HCT116 (cell line): ENCODE measurements at regions not wholly inside any gene's neighbourhood (a gene's known extent, or its start where the extent isn't known, plus 50 kb on each side); places are given as distances from the start of the nearest gene placed in this dataset.
A peak's percentile ranks its signal among the peaks of the same experiment; 100 is the strongest.

ENCODE experiments used
- ATAC-seq: fragments of 200-7000 bp; cut with Tn5 transposase; 2 replicates; pipeline ENCODE4 v1.9.1; 2020; ENCODE audit warnings: mild to moderate bottlenecking, moderate library complexity
- BruUV-seq: library from RNA; stranded (reverse); fragments of 400-500 nt; replicated peaks from 2 replicates; lab custom pipeline; 2021; lab: Mats Ljungman, UMichigan
- CTCF ChIA-PET: fragments of 300-600 bp; sonication (Branson Sonifier 250); formaldehyde crosslinking; loops from one replicate; lab custom pipeline; 2021; ENCODE audit warnings: antibody characterized with exemption; lab: Charles Lee
- POLR2A ChIA-PET: fragments of 300-600, 350-600 bp; sonication (Branson Sonifier 250); formaldehyde crosslinking; loops from one replicate; lab custom pipeline; 2021; ENCODE audit warnings: antibody characterized with exemption; lab: Charles Lee
- RAD21 ChIA-PET, 2 experiments: fragments of 300-600 bp; sonication (Branson Sonifier 250); formaldehyde crosslinking; loops; one replicate each; lab custom pipeline; 2023; ENCODE audit warnings: low total read pairs in 2 of 2; ENCODE audit not compliant: uncharacterized antibody in 2 of 2, unreplicated experiment in 2 of 2, low non-redundant PET in 1 of 2; lab: Charles Lee
- DNase-seq: peaks from one replicate; pipeline ENCODE4 v3.0.0-alpha.2; 2010; ENCODE audit warnings: low read depth, low spot score
- H2AFZ ChIP-seq: fragments of 200-600 bp; shearing (Covaris generic), sonication (generic); 2 replicates; pipeline ENCODE4 v1.6.1; 2017; ENCODE audit warnings: low read depth, mixed run types, mixed read lengths, antibody characterized with exemption, low read length; ENCODE audit not compliant: poor library complexity, severe bottlenecking
- H3K27ac ChIP-seq: 2 replicates; pipeline ENCODE4 v1.5.1; 2012; ENCODE audit warnings: low read depth, low read length
- H3K27me3 ChIP-seq: fragments of 200-600 bp; sonication (generic); 2 replicates; pipeline ENCODE4 v1.6.1; 2016; ENCODE audit warnings: mixed run types, low read length, mixed read lengths; ENCODE audit not compliant: insufficient read depth
- H3K36me3 ChIP-seq, 2 experiments: fragments of 200-500 bp in 1 of 2; fragments of 200-600 bp in 1 of 2; sonication (Bioruptor generic) in 1 of 2; sonication (generic) in 1 of 2; 2 replicates each; pipeline versions ENCODE4 v1.5.1 to v1.6.1; 2014 to 2016; ENCODE audit warnings: low read length in 2 of 2, inconsistent platforms in 1 of 2, mixed read lengths in 1 of 2, mixed run types in 1 of 2; ENCODE audit not compliant: insufficient read depth in 2 of 2, control insufficient read depth in 1 of 2
- H3K4me1 ChIP-seq, 2 experiments: fragments of 200-600 bp in 1 of 2; sonication (generic) in 1 of 2; 2 replicates each; pipeline versions ENCODE4 v1.5.1 to v1.6.1; 2012 to 2017; ENCODE audit warnings: low read length in 2 of 2, inconsistent platforms in 1 of 2, mild to moderate bottlenecking in 1 of 2, mixed read lengths in 1 of 2, mixed run types in 1 of 2, moderate library complexity in 1 of 2; ENCODE audit not compliant: insufficient read depth in 2 of 2, control insufficient read depth in 1 of 2
- H3K4me2 ChIP-seq: fragments of 200-600 bp; sonication (generic); 2 replicates; pipeline ENCODE4 v1.6.1; 2017; ENCODE audit warnings: mixed run types, low read length, mixed read lengths
- H3K4me3 ChIP-seq, 2 experiments: fragments of 200-600 bp in 1 of 2; sonication (generic) in 1 of 2; replicated peaks in 1 of 2; 2 replicates each; pipeline ENCODE4 v1.5.1; 2011 to 2016; ENCODE audit warnings: low read length in 2 of 2, control low read depth in 1 of 2, low read depth in 1 of 2, mild to moderate bottlenecking in 1 of 2, mixed read lengths in 1 of 2, mixed run types in 1 of 2
- H3K79me2 ChIP-seq: fragments of 200-600 bp; sonication (generic); 2 replicates; pipeline ENCODE4 v1.6.1; 2017; ENCODE audit warnings: mild to moderate bottlenecking, mixed run types, low read length, moderate library complexity, mixed read lengths; ENCODE audit not compliant: insufficient read depth
- H3K9ac ChIP-seq: fragments of 200-600 bp; sonication (generic); 2 replicates; pipeline ENCODE4 v1.6.1; 2016; ENCODE audit warnings: low read length, mixed read lengths
- H3K9me2 ChIP-seq: fragments of 200-600 bp; sonication (generic), shearing (Covaris generic); 2 replicates; pipeline ENCODE4 v1.6.1; 2017; ENCODE audit warnings: mixed run types, mild to moderate bottlenecking, moderate library complexity; ENCODE audit not compliant: insufficient read depth
- H3K9me3 ChIP-seq, 2 experiments: fragments of 200-500 bp in 1 of 2; fragments of 200-600 bp in 1 of 2; sonication (Bioruptor generic) in 1 of 2; sonication (generic) in 1 of 2; 2 replicates each; pipeline ENCODE4 v1.6.1; 2014 to 2017; ENCODE audit warnings: low read length in 2 of 2, mixed read lengths in 2 of 2, inconsistent platforms in 1 of 2, low read depth in 1 of 2, mild to moderate bottlenecking in 1 of 2, mixed run types in 1 of 2, moderate library complexity in 1 of 2; ENCODE audit not compliant: control insufficient read depth in 1 of 2, insufficient read depth in 1 of 2
- H4K20me1 ChIP-seq: fragments of 200-600 bp; sonication (generic), shearing (Covaris generic); 2 replicates; pipeline ENCODE4 v1.6.1; 2017; ENCODE audit warnings: mixed run types, mild to moderate bottlenecking, moderate library complexity; ENCODE audit not compliant: insufficient read depth
- ATF3 ChIP-seq: IDR thresholded peaks from 2 replicates; pipeline ENCODE4 v1.6.1; 2012
- CEBPB ChIP-seq: IDR thresholded peaks from 2 replicates; pipeline ENCODE4 v1.6.1; 2012; ENCODE audit warnings: low read depth
- CTCF ChIP-seq, 3 experiments: fragments of 200-600 bp in 1 of 3; sonication (generic) in 1 of 3; IDR thresholded peaks in 2 of 3; conservative IDR thresholded peaks in 1 of 3; 2 replicates each; pipeline ENCODE4 v1.5.1; 2012 to 2017; ENCODE audit warnings: low read depth in 2 of 3, low read length in 2 of 3, antibody characterized with exemption in 1 of 3, borderline replicate concordance in 1 of 3, control low read depth in 1 of 3, mild to moderate bottlenecking in 1 of 3, mixed read lengths in 1 of 3, mixed run types in 1 of 3, moderate library complexity in 1 of 3; ENCODE audit not compliant: insufficient read depth in 1 of 3
- EZH2phosphoT487 ChIP-seq: fragments of 200-600 bp; IDR thresholded peaks from 2 replicates; pipeline ENCODE4 v1.6.1; 2018; ENCODE audit warnings: antibody characterized with exemption, borderline replicate concordance
- FOSL1 ChIP-seq: IDR thresholded peaks from 2 replicates; pipeline ENCODE4 v1.6.1; 2012; ENCODE audit warnings: low read depth
- JUND ChIP-seq: IDR thresholded peaks from 2 replicates; pipeline ENCODE4 v1.6.1; 2012
- MAX ChIP-seq: IDR thresholded peaks from 2 replicates; pipeline ENCODE4 v1.6.1; 2012
- POLR2A ChIP-seq: IDR thresholded peaks from 2 replicates; pipeline ENCODE4 v1.7.0; 2011; ENCODE audit warnings: borderline replicate concordance; ENCODE audit not compliant: insufficient read depth, insufficient read length; ENCODE audit errors: extremely low read depth
- SIN3A ChIP-seq: IDR thresholded peaks from 2 replicates; pipeline ENCODE4 v1.6.1; 2012; ENCODE audit warnings: low read depth
- SP1 ChIP-seq: IDR thresholded peaks from 2 replicates; pipeline ENCODE4 v1.6.1; 2012; ENCODE audit warnings: low read depth
- SRF ChIP-seq: IDR thresholded peaks from 2 replicates; pipeline ENCODE4 v1.6.1; 2012; ENCODE audit warnings: low read depth
- YY1 ChIP-seq: IDR thresholded peaks from 2 replicates; pipeline ENCODE4 v1.6.1; 2011; ENCODE audit warnings: low read length, low read depth, moderate library complexity, mild to moderate bottlenecking; ENCODE audit not compliant: insufficient replicate concordance; ENCODE audit errors: extremely low read depth
- ZFX ChIP-seq: fragments of 450-650 bp; IDR thresholded peaks from 2 replicates; pipeline ENCODE4 v1.6.1; 2017
- intact Hi-C: fragments of 100-400 bp; cut with micrococcal nuclease; formaldehyde crosslinking; loops from 2 replicates; pipeline ENCODE4 v1.10.0; 2022

- TF ChIP-seq CTCF (IDR thresholded peaks at IDR 0.05 in 2 of 3, conservative IDR thresholded peaks at IDR 0.05 in 1 of 3; ENCODE audit: borderline replicate concordance in 1 of 3, insufficient read depth in 1 of 3, low read depth in 2 of 3, low read length in 2 of 3): no peak
- no peak for TF ChIP-seq JUND
- TF ChIP-seq ATF3: no peak
- TF ChIP-seq SRF: no peak
- TF ChIP-seq CEBPB: no peak
- no peak for TF ChIP-seq YY1
- TF ChIP-seq POLR2A: no peak
- TF ChIP-seq FOSL1: no peak
- no peak for TF ChIP-seq SP1
Observed at GRCh38 chr9:134585021-134585561, 56.5 kb upstream of the COL5A1 start (continued).

GRCh38 chr9:134585746-134586706 is 55.6 kb upstream of the COL5A1 start:
- intact Hi-C loops: no loop called here
- H3K36me3 ChIP-seq: no peaks in the 10 kb centered on the region
- no peak overlapping the region for H3K4me3 ChIP-seq
- peak; percentile 94 for ATAC-seq
- no peak for TF ChIP-seq YY1
- TF ChIP-seq MAX: no peak
- no peak for TF ChIP-seq ATF3
- TF ChIP-seq SRF: no peak
- TF ChIP-seq SIN3A: no peak
- peak in 2 of 3 experiments; percentile 6 to 16; a peak in 1 of 6 replicates for TF ChIP-seq CTCF (IDR thresholded peaks at IDR 0.05 in 2 of 3, conservative IDR thresholded peaks at IDR 0.05 in 1 of 3; ENCODE audit: borderline replicate concordance in 1 of 3, insufficient read depth in 1 of 3, low read depth in 2 of 3, low read length in 2 of 3)
- TF ChIP-seq ZFX: no peak
- no peak for TF ChIP-seq EZH2phosphoT487
- TF ChIP-seq, all 23 proteins: peak for 1
- Histone ChIP-seq H3K27ac (no peak overlapping the region), H3K79me2 (no peaks in the 10 kb centered on the region), H2AFZ (no peak overlapping the region), H3K4me1 (peaks cover 0 to 7% of the 10 kb centered on the region in 2 experiments; a peak in 1 of 4 replicates), H3K27me3 (no peaks in the 10 kb centered on the region), H3K9me2 (no peaks in the 10 kb centered on the region), H3K4me2 (peak overlapping the region; percentile 21; the same call in 1 of the 2 replicates), H4K20me1 (no peaks in the 10 kb centered on the region), H3K9ac (no peak overlapping the region), H3K9me3 (no peaks in the 10 kb centered on the region)
- POLR2A ChIA-PET: no interaction called here
- no TSS peak for BruUV-seq
- CTCF ChIA-PET: no interaction called here
- RAD21 ChIA-PET: no interaction called here
- DNase-seq: no peak
